ENCODE measurements at regions not wholly inside any gene's neighbourhood (a gene's known extent, or its start where the extent isn't known, plus 50 kb on each side); places are given as distances from the start of the nearest gene placed in this dataset.

GRCh38 chr11:29324328-29324727, 692.5 kb downstream of the KCNA4 start:
- no peaks in the 10 kb centered on the region for H3K27me3 Mint-ChIP-seq (ENCODE audit: unreplicated experiment)
- H3K27ac Mint-ChIP-seq (ENCODE audit: unreplicated experiment): no peak overlapping the region
- TF ChIP-seq CTCF (IDR thresholded peaks at IDR 0.05; ENCODE audit: unreplicated experiment): no peak
- no peaks in the 10 kb centered on the region for H3K4me1 Mint-ChIP-seq (ENCODE audit: unreplicated experiment)
- H3K4me3 Mint-ChIP-seq (ENCODE audit: unreplicated experiment): no peak overlapping the region
- H3K36me3 Mint-ChIP-seq (ENCODE audit: low read depth, unreplicated experiment): no peaks in the 10 kb centered on the region
- DNase-seq (ENCODE audit: low spot score): no peak
- no peaks in the 10 kb centered on the region for H3K9me3 Mint-ChIP-seq (ENCODE audit: unreplicated experiment)

GRCh38 chr11:29321293-29322132, 695.3 kb downstream of the KCNA4 start:
- DNase-seq (ENCODE audit: low spot score): no peak
- TF ChIP-seq CTCF (IDR thresholded peaks at IDR 0.05; ENCODE audit: unreplicated experiment): no peak
- Mint-ChIP-seq H3K9me3 (ENCODE audit: unreplicated experiment) (no peaks in the 10 kb centered on the region), H3K4me3 (ENCODE audit: unreplicated experiment) (no peak overlapping the region), H3K4me1 (ENCODE audit: unreplicated experiment) (no peaks in the 10 kb centered on the region), H3K27me3 (ENCODE audit: unreplicated experiment) (no peaks in the 10 kb centered on the region), H3K27ac (ENCODE audit: unreplicated experiment) (no peak overlapping the region), H3K36me3 (ENCODE audit: low read depth, unreplicated experiment) (no peaks in the 10 kb centered on the region)

- Mint-ChIP-seq H3K27me3 (ENCODE audit: unreplicated experiment) (no peaks in the 10 kb centered on the region), H3K4me3 (ENCODE audit: unreplicated experiment) (no peak overlapping the region), H3K36me3 (ENCODE audit: low read depth, unreplicated experiment) (no peaks in the 10 kb centered on the region), H3K9me3 (ENCODE audit: unreplicated experiment) (no peaks in the 10 kb centered on the region), H3K27ac (ENCODE audit: unreplicated experiment) (no peak overlapping the region), H3K4me1 (ENCODE audit: unreplicated experiment) (no peaks in the 10 kb centered on the region)
- no peak for DNase-seq (ENCODE audit: low spot score)
- TF ChIP-seq CTCF (IDR thresholded peaks at IDR 0.05; ENCODE audit: unreplicated experiment): no peak
Measured at GRCh38 chr11:29320196-29320595, 696.6 kb downstream of the KCNA4 start.

GRCh38 chr11:29319210-29319609, 697.6 kb downstream of the KCNA4 start:
- DNase-seq (ENCODE audit: low spot score): no peak
- no peaks in the 10 kb centered on the region for H3K27me3 Mint-ChIP-seq (ENCODE audit: unreplicated experiment)
- H3K9me3 Mint-ChIP-seq (ENCODE audit: unreplicated experiment): no peaks in the 10 kb centered on the region
- H3K4me1 Mint-ChIP-seq (ENCODE audit: unreplicated experiment): no peaks in the 10 kb centered on the region
- H3K27ac Mint-ChIP-seq (ENCODE audit: unreplicated experiment): no peak overlapping the region
- H3K4me3 Mint-ChIP-seq (ENCODE audit: unreplicated experiment): no peak overlapping the region
- no peaks in the 10 kb centered on the region for H3K36me3 Mint-ChIP-seq (ENCODE audit: low read depth, unreplicated experiment)
- no peak for TF ChIP-seq CTCF (IDR thresholded peaks at IDR 0.05; ENCODE audit: unreplicated experiment)

GRCh38 chr11:29318134-29318845, 698.5 kb downstream of the KCNA4 start:
- DNase-seq (ENCODE audit: low spot score): no peak
- no peak overlapping the region for H3K27ac Mint-ChIP-seq (ENCODE audit: unreplicated experiment)
- H3K4me3 Mint-ChIP-seq (ENCODE audit: unreplicated experiment): no peak overlapping the region
- no peaks in the 10 kb centered on the region for H3K36me3 Mint-ChIP-seq (ENCODE audit: low read depth, unreplicated experiment)
- no peaks in the 10 kb centered on the region for H3K27me3 Mint-ChIP-seq (ENCODE audit: unreplicated experiment)
- no peak for TF ChIP-seq CTCF (IDR thresholded peaks at IDR 0.05; ENCODE audit: unreplicated experiment)
- H3K9me3 Mint-ChIP-seq (ENCODE audit: unreplicated experiment): no peaks in the 10 kb centered on the region
- no peaks in the 10 kb centered on the region for H3K4me1 Mint-ChIP-seq (ENCODE audit: unreplicated experiment)

All from endothelial cell (in vitro differentiated cells).